ENCODE measurements at regions not wholly inside any gene's neighbourhood (a gene's known extent, or its start where the extent isn't known, plus 50 kb on each side); places are given as distances from the start of the nearest gene placed in this dataset.

- DNase-seq (ENCODE audit: low read depth in 2 of 2): no peak
Observed at GRCh38 chr5:118778941-118779340, 209.4 kb downstream of the DTWD2 start.

- no peak for DNase-seq (ENCODE audit: low read depth in 2 of 2)
Observed at GRCh38 chr5:118777189-118777736, 211.1 kb downstream of the DTWD2 start.

GRCh38 chr5:118776755-118777154, 211.6 kb downstream of the DTWD2 start:
- DNase-seq (ENCODE audit: low read depth in 2 of 2): no peak

DNA sequence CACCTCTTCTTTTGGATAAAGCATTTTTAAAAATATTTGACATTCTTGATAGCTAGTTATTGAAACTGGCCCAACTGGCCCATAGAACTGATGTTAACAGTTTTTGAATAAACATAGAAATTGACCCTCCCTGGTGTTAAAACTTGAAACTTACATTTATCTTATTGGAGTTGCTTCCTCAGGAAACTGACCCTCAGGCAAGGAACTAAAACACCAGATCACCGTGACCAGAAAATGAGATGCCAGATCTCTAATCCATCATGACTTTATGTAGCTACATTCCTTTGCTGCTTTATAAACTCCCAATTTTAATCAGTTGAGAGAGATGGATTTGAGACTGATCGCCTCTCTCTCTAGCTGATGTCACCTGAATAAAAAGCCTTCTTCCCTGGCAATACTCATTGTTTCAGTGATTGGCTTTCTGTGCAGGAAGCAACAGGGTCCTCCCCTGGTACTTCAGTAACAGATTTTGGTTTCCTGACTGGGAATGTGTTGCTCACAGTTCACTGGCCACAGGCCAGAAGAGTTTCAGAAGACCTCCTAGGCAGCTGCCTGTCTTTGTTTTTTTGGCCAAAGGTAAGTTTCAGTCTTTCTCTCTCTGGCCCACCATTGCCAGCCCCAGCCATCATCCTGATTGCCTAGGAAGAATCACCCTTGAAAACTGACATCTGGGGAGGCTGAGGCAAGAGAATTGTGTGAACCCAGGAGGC, 212.4 kb downstream of the DTWD2 start:
- no peak for DNase-seq (ENCODE audit: low read depth in 2 of 2)

DNA sequence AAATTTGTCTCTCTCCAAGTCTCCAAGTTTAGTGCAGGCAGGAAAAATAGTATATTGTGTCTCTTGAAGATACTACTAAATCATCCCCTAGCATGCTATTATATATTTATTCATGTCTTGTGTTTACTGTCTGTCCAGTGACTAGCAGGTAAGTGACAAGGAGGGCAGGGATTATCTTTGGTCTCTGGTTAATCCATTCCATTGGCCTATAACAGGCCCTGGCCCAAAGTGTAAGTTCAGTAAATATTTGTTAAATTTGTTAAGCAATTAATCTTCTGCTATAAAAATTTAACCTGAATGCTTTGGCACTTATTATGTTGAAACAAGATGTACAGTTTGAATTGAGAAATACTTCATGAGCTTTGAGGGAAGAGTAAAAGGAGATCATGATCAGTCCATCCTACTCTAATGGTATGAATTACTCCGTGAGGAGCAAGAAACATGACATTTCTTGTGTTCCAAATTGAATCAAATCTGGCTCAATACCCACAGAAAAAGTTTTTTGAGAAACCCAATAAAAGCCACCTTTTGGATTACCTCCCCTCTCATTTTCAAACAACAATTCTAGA, 219.7 kb downstream of the DTWD2 start:
- no peak for DNase-seq (ENCODE audit: low read depth in 2 of 2)

DNA sequence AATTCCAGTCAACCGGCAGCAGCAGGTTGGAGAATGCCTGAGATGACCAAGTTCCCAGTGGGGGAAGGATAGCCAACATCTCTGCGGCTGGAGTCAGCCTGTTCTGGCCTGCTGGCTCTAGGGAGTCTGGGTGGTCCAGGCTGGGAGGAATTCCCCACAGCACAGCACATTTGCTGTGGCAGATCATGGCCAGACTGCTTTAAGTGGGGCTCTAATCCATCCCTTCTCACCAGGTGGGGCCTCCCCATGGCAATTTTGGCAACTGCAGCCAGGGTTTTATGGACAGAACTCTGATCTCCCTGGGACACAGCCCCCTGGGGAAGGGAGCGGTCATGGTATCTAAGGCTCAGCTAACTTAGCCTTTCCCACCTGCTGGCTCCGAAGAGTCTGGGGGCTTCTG, 226.1 kb downstream of the DTWD2 start:
- DNase-seq (ENCODE audit: low read depth in 2 of 2): no peak

DNA sequence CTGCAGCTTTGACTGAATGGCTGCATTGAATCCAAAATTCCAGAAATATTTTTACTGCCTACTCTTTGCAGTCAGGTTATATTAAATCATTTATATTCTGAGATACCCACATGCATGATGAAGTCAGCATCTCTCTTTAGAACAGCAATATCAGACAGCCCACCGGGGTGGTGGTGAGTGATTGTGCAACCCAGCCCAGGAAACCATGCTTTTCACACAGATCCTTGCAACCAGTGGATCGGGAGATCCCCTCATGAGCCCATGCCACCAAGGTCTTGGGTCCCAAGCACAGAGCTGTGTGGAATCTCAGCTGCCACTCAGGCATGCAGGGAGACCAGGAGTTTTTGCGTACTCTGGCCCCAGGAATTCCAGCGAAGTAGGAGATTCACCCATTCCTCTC, 226.5 kb downstream of the DTWD2 start:
- no peak for DNase-seq (ENCODE audit: low read depth in 2 of 2)

DNA sequence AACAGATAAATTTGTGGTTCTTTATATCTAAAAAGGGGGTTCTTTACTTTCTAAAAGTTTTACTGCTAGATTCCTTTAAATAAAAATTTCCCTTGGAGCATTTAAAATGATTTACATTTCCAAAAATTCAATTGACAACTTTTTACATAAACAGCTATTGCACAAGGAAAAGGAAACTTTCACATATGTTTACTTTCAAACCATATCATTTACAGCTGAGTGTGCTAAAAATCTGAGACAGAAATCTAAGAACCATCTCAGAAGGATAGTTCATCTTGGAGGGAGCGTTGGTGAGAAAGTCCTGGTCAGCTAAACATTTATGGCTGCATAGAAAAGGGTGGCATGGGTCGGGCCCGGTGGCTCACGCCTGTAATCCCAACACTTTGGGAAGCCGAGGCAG, 235.4 kb downstream of the DTWD2 start:
- DNase-seq (ENCODE audit: low read depth in 2 of 2): no peak

DNA sequence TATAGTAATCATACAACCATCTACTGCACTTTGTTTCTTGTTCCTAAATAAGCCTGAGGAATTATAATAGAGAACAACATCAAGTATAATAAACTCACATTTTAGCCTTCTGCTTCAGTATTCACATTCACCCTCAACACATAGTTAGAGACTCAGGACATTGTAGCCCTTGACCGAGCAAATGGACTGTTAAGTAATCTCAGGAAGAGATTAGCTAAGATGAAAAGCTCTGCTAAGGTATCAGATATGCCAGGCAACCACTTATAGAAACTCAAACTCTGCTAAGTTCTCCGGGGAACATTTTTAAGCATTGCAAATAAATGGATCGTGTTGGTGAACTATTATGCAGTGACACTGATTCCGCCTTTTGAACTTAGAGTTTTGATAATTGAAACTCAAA, 252.0 kb downstream of the DTWD2 start:
- DNase-seq (ENCODE audit: low read depth in 2 of 2): no peak

GRCh38 chr5:118733394-118733793, 255.0 kb downstream of the DTWD2 start:
- no peak for DNase-seq (ENCODE audit: low read depth in 2 of 2)

- no peak for DNase-seq (ENCODE audit: low read depth in 2 of 2)
Observed at GRCh38 chr5:118728191-118728590, 260.2 kb downstream of the DTWD2 start.

DNA sequence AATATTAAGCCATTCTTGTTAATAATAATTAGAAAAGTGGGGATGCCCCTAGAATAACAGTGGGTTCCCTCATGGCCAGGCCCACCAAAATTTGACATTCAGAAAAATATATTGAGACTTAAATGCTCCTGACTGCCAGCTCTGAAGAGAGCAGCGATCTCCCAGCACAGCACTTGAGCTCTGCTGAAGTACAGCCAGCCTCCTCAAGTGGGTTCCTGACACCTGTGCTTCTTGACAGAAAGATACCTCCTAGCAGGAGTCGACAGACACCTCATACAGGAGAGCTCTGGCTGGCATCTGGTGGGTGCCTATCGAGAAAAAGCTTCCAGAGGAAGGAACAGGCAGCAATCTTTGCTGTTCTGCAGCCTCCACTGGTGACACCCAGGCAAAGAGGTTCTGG, 261.5 kb downstream of the DTWD2 start:
- DNase-seq (ENCODE audit: low read depth in 2 of 2): no peak

- DNase-seq (ENCODE audit: low read depth in 2 of 2): no peak
Observed at GRCh38 chr5:118723021-118723338, 265.4 kb downstream of the DTWD2 start.

DNA sequence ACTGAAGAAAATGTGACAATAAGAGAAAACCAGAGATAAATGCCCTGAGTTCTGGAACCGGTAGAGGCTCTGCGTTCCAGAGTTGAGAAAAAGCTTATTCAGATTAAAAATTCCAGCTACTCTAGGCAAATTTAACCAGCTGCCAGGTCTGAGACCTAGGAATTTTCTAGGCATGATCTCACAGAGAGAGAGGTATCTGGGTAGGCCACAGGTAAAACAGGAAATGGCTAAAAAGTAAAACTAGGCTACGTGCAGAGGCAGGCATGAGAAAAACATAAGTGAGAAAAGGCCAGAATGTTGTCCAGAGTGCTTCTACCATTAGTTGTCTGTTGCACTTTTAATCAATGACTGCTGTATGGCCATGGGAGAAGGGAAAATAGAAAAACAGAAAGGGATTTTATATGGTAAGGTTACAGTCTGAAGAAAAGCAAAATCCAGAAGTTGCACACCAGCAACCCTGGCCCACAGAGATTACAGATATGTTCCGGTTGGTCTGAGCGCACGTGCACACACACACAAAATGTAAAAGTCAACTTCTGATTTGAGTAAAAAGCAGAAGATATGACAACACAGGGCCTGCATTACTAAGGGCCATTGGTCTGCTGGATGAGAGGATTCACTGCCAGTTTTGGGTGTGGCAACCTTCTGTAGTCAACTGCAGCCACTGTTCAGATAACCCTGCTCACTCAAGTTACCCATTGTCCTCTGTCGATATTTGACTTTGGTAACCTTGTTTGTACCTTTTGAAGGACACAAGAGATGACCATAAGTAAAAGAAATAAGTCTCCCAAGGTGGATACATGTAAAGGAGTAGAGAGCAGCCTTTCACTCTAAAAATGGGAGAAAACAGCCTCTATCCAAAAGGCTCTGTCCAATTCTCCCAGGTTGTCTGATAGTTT, 266.0 kb downstream of the DTWD2 start:
- no peak for DNase-seq (ENCODE audit: low read depth in 2 of 2)

- DNase-seq (ENCODE audit: low read depth in 2 of 2): no peak
Observed at GRCh38 chr5:118711727-118712126, 276.6 kb downstream of the DTWD2 start.

- DNase-seq (ENCODE audit: low read depth in 2 of 2): no peak
Observed at GRCh38 chr5:118705959-118706667, 282.2 kb downstream of the DTWD2 start.

DNA sequence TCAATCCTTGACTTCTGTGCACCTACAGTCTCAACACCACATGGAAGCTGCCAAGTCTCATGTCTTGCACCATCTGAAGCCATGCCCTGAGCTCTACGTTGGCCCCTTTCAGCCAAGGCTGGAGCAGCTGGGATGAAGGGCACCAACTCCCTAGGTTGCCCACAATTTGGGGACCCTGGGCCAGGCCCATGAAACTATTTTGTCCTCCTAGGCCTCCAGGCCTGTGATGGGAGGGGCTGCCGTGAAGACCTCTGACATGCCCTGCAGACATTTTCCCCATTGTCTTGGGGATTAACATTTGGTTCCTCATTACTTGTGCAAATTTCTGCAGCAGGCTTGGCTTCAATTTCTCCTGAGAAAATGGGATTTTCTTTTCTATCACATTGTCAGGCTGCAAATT, 285.1 kb downstream of the DTWD2 start:
- DNase-seq (ENCODE audit: low read depth in 2 of 2): no peak

- no peak for DNase-seq (ENCODE audit: low read depth in 2 of 2)
Observed at GRCh38 chr5:118701791-118702190, 286.6 kb downstream of the DTWD2 start.

DNA sequence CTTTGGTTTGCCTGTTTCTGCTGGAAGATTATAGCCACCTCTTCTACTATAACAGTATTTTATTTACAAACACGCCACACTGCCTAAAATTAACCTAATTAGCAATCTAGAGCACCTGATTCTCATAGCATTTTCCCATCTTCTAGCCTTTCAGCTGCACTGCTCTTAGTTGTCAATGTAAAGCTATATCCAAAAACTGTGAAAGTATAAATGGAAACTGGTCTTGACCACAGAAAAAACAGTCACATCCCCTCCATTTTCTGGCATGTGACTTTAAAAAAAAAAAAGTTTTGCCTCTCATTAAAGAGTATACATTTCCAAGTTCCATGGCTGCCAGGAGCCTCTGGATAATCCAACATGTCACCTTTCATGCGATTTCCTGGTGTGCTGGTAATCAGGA, 287.8 kb downstream of the DTWD2 start:
- no peak for DNase-seq (ENCODE audit: low read depth in 2 of 2)

- DNase-seq (ENCODE audit: low read depth in 2 of 2): no peak
Observed at GRCh38 chr5:118698774-118699173, 289.6 kb downstream of the DTWD2 start.

GRCh38 chr5:118696076-118696475, 292.3 kb downstream of the DTWD2 start:
- no peak for DNase-seq (ENCODE audit: low read depth in 2 of 2)

- no peak for DNase-seq (ENCODE audit: low read depth in 2 of 2)
Observed at GRCh38 chr5:118692811-118693342, 295.5 kb downstream of the DTWD2 start.
